WTC11 (cell line): ENCODE measurements at regions not wholly inside any gene's neighbourhood (a gene's known extent, or its start where the extent isn't known, plus 50 kb on each side); places are given as distances from the start of the nearest gene placed in this dataset.

ENCODE experiments used
- CREB1 ChIP-seq: sonication (generic); formaldehyde crosslinking; IDR thresholded peaks from 2 replicates; pipeline ENCODE4 v1.8.0; 2023; ENCODE audit warnings: mild to moderate bottlenecking, missing genetic modification reagents
- TF ChIP-seq, protein P1 (sequence below): fragments of 200-600 bp; IDR thresholded peaks from 2 replicates; pipeline ENCODE4 v1.8.0; 2022; ENCODE audit warnings: antibody characterized with exemption
- TF ChIP-seq, protein P2 (sequence below): sonication (generic); formaldehyde crosslinking; IDR thresholded peaks from 2 replicates; pipeline ENCODE4 v1.8.1; 2023; ENCODE audit warnings: mild to moderate bottlenecking, missing genetic modification reagents, moderate library complexity
- TF ChIP-seq, protein P3 (sequence below): sonication (generic); formaldehyde crosslinking; IDR thresholded peaks from 2 replicates; pipeline ENCODE4 v1.8.1; 2023; ENCODE audit warnings: mild to moderate bottlenecking, moderate library complexity, missing genetic modification reagents

DNA sequence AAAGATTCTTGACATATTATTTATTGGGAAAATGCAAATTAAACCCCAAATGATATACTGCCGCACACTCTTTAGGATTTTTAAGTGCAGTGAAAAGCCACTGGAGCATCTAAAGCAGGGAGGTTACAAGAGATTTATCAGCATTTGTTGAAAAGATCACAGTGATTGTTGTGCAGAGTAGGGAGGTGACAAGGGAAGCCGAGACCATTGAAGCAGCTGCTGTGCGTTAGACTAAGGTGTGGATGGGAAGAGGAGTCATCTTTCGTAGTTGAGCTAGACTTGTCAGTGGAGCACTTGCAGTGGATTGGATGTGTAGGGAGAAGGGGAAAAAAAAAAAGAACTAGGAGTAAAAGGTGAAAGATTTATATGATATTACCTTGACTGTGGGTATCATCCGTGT lies 854.6 kb downstream of the NTRK3 start:
- TF ChIP-seq, protein P1, sequence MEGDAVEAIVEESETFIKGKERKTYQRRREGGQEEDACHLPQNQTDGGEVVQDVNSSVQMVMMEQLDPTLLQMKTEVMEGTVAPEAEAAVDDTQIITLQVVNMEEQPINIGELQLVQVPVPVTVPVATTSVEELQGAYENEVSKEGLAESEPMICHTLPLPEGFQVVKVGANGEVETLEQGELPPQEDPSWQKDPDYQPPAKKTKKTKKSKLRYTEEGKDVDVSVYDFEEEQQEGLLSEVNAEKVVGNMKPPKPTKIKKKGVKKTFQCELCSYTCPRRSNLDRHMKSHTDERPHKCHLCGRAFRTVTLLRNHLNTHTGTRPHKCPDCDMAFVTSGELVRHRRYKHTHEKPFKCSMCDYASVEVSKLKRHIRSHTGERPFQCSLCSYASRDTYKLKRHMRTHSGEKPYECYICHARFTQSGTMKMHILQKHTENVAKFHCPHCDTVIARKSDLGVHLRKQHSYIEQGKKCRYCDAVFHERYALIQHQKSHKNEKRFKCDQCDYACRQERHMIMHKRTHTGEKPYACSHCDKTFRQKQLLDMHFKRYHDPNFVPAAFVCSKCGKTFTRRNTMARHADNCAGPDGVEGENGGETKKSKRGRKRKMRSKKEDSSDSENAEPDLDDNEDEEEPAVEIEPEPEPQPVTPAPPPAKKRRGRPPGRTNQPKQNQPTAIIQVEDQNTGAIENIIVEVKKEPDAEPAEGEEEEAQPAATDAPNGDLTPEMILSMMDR, result no peak
- TF ChIP-seq, protein P2, sequence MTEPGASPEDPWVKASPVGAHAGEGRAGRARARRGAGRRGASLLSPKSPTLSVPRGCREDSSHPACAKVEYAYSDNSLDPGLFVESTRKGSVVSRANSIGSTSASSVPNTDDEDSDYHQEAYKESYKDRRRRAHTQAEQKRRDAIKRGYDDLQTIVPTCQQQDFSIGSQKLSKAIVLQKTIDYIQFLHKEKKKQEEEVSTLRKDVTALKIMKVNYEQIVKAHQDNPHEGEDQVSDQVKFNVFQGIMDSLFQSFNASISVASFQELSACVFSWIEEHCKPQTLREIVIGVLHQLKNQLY (CRISPR knock-in tag), result no peak
- TF ChIP-seq, protein P3, sequence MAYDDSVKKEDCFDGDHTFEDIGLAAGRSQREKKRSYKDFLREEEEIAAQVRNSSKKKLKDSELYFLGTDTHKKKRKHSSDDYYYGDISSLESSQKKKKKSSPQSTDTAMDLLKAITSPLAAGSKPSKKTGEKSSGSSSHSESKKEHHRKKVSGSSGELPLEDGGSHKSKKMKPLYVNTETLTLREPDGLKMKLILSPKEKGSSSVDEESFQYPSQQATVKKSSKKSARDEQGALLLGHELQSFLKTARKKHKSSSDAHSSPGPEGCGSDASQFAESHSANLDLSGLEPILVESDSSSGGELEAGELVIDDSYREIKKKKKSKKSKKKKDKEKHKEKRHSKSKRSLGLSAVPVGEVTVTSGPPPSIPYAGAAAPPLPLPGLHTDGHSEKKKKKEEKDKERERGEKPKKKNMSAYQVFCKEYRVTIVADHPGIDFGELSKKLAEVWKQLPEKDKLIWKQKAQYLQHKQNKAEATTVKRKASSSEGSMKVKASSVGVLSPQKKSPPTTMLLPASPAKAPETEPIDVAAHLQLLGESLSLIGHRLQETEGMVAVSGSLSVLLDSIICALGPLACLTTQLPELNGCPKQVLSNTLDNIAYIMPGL (CRISPR knock-in tag), result no peak
- no peak for TF ChIP-seq CREB1 (CRISPR knock-in tag)
